Glomerular endothelial cell (primary cell): ENCODE measurements at regions not wholly inside any gene's neighbourhood (a gene's known extent, or its start where the extent isn't known, plus 50 kb on each side); places are given as distances from the start of the nearest gene placed in this dataset.

ENCODE experiments used
- DNase-seq: peaks from one replicate; pipeline ENCODE4 v3.0.0-alpha.2; 2011; ENCODE audit warnings: low read depth, low spot score; ENCODE audit errors: extremely low read depth

DNA sequence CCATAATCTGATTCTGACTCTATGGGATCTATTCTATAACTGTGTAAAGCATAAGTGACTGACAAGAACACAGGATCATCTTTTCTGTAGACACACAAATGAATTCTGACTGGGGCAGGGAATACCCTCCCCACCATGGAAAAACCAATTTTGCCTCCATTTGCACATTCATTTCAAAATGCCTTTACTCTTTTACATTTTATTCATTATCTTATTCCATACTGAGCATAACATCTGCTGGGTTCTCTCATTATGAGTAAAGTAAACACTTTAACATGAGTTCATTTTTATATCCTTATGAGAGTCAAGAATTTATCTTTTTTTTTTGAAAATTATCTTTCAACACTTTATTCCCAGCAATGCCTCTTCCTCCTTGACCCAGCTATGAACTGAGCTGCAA lies 163.5 kb downstream of the RNF152 start:
- DNase-seq, result no peak

DNA sequence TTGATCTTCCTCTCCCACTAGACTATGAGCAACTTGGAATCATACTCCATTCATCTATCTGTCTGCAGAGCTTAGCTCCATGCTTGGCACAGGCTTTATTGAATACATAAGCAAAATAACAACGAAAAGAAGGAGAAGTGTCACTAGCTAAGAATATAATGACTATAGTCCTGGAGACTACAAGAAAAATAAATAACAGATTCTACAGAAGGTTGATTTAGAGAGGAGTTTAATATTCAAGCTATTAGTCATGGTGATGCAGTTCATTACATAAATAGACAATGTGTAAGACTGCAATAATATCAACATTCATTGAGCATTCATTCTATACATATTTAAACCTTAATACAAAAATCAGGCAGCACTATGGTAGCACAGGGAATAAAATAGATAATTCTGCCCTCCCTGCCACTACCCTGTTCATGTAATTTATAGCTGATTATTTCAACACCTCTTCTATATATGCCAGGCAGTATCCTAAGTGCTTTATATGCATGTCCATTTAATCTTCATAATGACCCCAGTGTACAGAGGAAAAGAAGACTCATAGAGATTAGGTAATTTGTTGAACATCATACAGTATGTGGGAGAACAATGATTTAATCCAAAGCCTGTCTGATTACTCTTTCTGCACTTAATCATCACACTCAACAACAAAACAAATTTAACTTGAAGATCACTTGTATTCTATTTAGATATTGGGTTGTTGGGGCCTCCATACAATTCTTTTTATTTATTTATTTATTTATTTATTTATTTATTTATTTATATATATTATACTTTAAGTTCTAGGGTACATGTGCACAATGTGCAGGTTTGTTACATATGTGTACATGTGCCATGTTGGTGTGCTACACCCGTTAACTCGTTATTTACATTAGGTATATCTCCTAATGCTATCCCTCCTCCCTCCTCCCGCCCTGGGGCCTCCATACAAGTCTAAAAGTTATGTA lies 165.3 kb downstream of the RNF152 start:
- no peak for DNase-seq

DNA sequence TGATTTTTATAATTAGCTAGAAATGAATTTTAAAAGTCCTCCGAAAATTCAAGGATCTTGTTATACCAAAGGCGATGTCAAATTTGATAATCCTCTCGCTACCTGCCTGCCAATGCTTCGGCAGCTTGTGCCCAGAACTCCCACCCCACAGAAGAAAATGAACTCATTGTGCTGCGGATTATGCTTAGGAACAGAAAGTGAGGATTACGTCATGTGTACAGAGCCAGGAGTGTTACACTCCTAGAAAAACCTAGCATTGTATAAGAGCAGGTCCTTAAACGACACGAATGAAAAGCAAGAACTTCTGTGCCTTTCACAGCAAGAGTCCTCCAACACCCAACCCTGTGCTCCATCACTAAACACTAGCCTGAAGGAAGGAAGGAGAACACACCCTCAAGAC lies 168.3 kb downstream of the RNF152 start:
- no peak for DNase-seq

DNA sequence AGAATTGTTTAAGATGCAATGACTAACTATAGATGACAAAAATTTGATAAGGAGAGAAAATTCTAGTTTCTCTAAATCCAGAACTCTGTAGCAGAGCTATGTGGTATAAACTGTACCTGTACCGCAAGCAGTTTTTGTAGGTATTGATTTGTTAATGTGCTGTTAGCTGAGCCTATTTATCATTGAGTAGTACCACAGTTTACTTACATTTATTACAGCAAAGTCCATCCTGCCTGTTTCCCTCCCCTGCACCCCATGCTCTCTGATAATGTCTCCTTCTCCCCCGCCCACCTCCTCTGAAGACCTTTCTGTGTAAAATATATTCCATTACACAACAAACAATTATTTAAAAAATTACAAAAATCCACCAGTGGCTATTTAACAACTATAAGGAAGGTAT lies 170.6 kb downstream of the RNF152 start:
- no peak for DNase-seq

DNA sequence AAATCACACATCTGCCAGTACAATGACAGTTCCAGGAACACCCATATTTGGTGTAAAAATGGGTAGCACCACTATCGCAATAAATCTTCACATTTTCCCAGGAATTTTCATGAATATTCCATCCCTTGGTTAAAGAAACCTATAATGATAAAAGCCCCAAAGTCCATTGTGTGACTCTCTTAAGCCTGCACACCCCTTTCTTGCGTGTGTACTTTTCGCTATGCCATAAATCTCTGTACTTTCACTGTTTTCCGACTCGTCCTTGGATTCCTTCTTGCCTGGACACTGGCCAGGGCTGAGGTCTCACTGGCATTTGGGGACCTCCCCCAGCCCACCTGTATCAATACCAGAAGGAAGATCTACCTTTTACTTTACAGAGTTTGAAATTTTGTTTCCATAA lies 172.3 kb downstream of the RNF152 start:
- DNase-seq, result no peak

DNA sequence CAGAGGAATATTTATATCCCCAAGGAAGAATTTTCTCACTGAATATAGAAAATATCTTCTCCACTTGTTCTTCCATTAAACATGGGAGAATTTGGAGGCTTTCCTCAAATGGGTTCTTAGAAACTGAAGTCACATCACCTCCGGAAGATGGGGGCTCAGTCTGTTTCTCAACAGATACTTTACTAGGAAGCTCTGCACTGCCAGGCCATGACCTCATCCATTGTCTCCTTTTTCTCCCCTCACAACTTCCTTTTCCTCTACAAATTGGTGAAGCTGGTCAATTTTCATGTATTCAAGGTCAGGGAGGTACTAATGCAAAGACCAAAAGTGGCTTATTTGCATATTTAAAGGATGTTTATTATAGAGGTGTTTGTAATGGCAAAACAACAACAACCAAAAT lies 173.1 kb downstream of the RNF152 start:
- DNase-seq, result peak; percentile 68

DNA sequence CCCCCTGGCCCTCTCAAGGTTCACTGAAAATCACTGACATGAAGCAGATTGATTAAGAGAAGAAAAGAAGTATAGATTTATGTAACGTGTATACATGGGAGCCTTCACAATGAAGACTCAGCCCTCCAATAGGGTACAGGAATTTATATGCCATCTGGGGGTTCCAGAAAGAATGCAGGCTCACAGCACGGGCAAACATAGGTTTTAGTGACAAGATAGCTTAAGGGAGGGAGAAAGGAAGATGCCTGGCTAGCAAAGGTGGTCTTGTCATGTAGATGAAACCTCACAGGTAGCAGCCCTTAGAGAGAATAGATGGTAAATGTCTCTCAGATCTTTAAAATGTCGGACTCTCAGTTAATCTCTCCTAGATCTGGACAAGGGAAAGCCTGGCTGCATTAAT lies 173.9 kb downstream of the RNF152 start:
- no peak for DNase-seq

DNA sequence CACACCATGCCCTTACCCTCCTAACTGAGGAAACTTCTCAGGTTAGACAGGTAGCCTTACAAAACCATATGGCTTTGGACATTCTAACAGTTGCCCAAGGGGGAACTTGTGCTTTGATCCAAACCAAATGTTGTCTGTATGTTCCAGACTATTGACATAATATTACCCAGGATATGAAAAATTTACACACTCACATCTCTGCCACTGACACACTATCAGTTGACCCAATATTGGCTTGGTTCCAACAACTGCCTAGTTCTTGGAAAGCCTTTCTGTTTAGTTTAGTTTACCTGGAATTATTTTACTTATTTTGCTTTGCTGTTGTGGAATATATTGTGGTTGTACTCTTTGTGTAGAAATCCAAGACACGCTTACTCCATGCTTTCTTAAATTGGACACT lies 178.4 kb downstream of the RNF152 start:
- DNase-seq, result no peak

DNA sequence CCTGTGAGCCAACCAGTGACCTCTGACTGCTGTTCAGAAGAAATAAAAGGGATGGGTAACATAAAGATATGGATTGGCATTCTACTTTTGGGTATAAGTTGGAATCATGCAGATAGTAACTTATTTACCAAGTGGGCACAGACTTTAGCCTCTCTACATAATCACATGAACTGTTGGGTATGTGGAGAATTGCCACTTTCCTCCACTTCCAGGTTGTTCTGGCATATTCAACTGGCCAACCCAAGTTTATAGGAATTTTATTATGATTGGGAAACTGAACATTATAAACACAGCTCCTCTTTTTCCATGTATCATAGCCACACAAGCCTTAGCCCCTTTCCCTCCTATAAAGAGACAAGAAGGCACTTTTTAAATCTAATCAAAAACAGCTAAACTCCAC lies 179.3 kb downstream of the RNF152 start:
- DNase-seq, result no peak

DNA sequence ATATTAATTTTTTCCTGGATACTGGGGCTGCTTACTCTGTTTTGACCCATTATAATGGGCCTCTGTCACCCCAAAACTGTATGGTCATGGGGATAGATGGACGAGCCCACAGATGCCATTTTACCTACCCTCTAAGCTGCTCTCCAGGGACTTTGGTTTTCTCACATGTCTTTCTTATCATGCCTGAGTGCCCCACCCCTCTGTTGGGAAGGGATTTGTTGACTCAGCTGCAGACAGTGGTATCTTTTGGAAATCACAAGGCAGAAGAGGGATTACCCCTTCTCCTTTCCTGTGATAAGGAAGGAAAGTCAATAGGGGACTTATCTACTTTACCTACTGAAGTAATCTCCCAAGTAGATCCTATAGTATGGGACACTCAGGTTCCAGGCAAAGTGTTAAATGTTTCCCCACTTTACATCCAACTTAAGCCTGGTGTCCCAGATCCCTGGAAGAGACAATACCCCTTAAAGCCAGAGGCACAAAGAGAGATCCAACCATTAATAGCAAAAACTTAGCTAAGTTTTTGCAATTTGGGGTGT lies 182.7 kb downstream of the RNF152 start:
- DNase-seq, result no peak

DNA sequence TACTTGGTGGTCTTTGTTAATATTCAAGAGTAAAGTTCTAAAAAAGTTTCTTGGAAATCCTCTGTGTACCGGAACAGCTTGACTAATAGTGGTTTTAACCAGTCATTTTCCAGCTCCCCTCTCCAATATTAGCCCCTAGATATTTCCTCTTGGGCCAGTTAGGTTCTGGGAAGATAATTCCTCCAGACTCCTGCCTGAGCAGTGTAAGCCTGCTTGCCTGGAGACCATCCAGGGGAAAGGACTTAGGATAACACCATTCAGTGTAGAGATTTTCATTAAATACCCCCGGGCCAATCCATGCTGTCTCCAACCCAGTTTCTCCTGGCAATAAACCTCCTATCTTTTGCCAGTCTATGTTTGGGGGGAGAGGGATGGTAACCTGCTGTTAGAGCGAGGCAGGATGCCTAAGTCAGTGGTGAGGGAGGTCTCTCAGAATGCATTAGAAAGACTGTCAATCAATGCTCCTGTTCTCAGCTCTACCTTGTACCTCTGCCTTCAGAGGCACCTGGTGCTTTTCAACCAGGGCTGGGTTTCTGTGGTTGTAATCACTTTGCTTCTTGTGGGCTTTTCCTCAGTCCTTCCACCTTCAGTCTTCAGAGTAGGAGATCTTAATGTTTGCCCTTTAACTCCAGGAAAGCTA lies 186.4 kb downstream of the RNF152 start:
- DNase-seq, result no peak

DNA sequence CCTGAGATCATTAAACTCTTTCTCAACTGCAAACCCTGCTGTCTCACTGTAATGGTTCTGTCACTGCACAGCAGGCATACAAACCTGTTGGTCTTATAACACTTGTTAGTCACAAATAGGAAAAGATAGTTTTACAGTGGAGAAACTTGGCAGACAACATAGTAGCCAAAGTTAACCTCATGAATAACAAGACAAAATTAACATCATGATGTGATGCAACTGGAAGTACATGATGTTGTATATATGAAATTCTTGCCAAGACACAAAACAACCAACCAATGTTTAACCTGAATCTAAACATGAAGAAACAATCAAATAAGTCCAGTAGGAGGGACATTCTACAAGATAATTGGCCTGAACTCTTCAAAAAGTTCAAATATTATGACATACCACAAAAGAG lies 189.3 kb downstream of the RNF152 start:
- no peak for DNase-seq

DNA sequence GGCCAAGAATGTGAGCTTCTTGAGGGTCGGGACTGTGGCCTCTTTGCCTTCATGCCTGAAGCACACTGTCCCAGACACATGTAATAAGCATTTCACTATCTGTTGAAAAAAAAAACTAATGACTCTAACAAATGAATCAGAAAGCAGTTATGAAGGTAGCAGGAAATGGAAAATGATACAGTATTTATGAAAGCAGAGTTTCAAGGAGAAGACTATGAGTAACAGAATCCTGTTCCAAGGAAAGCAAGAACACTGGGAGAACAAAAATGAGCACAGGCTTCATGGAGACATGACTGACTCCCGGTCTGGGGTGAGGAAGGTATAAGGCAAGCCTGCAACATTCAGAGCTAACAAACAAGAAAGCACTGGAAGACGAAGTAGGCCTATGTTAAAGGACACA lies 190.8 kb downstream of the RNF152 start:
- DNase-seq, result no peak

DNA sequence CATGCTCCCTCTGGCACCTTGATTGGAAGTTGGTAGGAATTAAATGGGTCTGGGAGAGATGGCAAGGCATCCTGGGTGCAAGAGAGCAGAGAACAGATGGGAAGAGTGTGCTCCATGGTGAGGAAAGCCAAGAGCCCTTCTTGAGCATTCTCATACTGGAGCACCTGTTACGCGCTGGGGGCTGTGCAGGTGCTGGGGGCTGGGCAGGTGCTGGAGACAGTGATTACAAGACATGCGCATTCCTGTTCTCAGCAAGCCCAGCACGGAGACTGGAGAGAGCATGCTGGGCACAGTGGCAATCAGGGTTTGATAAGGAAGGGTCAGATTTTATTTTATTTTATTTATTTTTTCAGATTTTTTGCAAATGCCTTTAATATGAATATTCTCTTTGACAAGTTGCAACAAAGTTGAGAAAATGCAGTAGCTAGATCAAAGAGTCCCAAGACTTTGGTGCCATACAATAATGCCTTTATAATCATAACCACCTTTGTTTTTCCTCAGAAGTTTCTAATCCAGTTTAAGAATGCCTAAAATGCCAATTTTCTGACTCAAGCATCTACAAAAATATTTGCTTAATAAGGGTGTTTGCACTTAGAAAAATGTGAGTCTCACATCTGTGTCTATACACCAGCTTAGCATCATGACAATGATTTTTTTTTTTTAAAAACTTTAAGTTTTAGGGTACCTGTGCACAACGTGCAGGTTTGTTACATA lies 193.3 kb downstream of the RNF152 start:
- no peak for DNase-seq

DNA sequence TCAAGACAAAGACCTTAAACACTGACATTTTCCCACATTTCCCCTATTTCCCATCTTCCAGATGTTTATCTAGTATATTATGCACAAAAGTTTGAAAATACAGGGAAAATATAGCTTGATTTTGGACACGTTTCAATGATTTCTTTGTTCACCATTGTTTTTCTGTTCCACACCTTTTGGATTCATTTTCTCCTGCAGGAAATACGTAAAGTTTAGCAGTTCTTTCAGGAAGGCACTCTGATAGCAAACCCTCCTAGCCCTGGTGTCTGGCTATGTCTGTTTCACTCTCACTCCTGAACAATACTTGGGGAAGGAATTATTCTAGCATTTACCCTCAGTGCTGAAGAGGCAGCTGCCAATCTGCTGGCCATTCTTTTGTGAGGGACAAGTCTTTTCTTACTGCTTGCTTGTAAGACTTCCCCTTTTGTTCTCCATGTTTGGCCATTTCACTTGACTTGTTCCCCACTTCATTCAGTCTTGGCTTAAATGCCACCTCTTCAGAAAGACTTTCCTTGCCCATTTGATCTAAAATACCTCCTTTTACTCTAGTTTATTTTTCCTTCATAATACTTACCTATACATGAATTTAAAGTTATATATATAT lies 195.4 kb downstream of the RNF152 start:
- DNase-seq, result no peak

DNA sequence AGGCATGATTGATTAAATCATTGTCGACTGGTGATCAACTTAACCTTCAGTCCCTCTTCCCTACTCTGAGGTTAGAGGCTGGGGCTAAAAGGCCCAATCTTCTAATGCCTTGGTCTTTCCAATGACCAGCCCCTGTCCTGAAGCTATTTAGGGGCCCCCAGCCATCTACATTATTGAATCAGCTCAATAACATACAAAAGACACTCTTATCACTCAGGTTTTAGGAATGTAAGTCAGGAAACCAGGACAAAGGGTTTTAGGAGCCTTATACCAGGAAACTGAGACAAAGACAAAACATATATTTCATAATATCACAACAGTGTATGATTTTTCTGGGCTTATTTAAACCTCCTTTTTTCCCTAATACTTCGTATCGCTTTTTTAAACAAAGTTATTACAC lies 198.6 kb downstream of the RNF152 start:
- DNase-seq, result no peak

DNA sequence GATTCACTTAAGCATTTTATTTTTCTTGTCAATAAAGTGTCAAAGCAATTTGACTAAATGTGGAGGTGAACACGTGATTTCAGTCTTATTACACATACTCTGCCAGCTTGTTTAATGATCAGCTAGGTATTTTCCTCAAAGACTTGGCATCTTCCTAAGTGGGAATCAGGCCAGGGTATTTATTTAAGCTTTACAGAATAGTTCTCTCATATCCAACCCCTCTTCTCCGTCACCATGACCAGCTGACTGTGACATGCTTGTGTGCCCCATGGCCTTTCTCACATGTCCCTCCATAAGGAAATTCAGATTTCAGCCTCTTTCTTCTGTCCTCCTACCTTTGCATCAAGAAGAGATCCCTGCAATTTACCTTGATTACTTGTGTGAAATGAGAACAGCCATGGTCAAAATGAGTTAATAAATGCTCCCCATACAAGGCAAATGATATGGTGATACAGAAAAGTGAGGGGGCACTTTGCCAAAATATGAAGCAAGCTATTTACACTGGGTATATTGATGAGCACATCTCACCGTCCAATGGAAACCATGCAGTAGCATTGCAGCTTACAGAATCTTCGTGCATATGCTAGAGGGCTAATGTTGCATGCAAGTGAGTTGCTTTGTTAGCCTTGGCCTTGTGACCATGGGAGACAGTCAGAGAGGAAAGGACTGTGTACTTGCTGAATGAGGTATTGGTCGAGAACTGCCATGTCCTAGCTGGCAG lies 202.2 kb downstream of the RNF152 start:
- no peak for DNase-seq

DNA sequence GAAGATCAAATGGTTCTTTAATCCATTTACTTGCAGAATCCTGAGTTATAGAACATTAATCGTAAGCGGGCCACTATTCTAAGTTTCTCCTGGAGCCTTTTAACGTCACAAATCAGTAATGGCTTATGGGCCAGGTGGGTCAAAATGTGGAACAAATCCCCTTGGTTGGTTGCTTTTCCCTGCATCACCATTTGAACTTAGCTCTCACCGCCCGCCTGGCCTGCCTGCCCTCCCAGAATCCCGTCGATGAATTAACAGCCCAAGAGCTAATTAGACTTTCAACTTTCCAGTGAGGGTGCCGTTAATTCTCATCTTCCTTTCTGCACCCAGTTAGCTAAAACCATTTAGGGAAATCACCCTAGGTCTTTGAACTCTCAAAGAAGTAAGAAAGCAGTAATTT lies 205.5 kb downstream of the RNF152 start:
- no peak for DNase-seq

DNA sequence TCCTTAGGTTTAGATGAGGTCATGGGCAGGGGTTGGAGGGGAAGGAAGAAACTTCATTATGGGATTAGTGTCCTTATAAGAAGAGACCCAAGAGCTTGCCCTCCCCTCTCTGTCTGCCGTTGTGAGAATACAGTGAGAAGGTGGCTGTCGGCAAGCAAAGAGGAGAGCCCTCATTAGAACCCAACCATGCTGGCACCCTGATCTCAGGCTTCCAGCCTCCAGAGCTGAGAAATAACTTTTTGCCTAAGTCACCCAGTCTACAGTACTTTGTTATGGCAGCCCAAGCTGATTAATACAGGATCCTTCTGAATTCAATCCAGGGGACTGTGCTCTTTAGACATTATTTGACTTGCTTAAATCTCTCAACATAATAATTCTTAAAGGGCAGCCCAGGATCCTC lies 209.0 kb downstream of the RNF152 start:
- DNase-seq, result no peak

DNA sequence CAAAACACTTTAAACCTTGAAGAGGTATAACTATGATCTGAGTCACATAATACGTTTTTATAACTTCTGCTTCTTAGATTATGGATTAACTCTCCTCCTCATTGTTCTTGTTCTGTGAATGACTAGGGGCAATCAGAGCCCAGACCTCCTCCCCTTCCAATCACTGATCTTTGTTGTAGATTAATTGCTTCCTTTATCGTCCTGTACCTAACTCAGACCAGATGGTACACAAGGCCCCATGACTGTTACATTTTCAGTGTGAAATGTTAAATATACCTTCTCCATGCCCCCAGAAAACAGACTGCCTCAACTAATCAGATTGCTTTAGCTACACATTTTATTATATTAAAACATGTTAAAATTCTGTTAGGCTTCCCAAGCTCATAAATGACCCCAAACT lies 211.7 kb downstream of the RNF152 start:
- DNase-seq, result no peak
